ENCODE measurements at regions not wholly inside any gene's neighbourhood (a gene's known extent, or its start where the extent isn't known, plus 50 kb on each side); places are given as distances from the start of the nearest gene placed in this dataset.

- TF ChIP-seq, protein P1, sequence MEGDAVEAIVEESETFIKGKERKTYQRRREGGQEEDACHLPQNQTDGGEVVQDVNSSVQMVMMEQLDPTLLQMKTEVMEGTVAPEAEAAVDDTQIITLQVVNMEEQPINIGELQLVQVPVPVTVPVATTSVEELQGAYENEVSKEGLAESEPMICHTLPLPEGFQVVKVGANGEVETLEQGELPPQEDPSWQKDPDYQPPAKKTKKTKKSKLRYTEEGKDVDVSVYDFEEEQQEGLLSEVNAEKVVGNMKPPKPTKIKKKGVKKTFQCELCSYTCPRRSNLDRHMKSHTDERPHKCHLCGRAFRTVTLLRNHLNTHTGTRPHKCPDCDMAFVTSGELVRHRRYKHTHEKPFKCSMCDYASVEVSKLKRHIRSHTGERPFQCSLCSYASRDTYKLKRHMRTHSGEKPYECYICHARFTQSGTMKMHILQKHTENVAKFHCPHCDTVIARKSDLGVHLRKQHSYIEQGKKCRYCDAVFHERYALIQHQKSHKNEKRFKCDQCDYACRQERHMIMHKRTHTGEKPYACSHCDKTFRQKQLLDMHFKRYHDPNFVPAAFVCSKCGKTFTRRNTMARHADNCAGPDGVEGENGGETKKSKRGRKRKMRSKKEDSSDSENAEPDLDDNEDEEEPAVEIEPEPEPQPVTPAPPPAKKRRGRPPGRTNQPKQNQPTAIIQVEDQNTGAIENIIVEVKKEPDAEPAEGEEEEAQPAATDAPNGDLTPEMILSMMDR (IDR thresholded peaks at IDR 0.05), result no peak
- TF ChIP-seq POLR2A (IDR thresholded peaks at IDR 0.05), result no peak
Measured at GRCh38 chr4:30953799-30954198, 233.6 kb downstream of the PCDH7 start.

Data from stomach (tissue), 4 donors.